ENCODE measurements at regions not wholly inside any gene's neighbourhood (a gene's known extent, or its start where the extent isn't known, plus 50 kb on each side); places are given as distances from the start of the nearest gene placed in this dataset.
"Not testable (repeated sequence)": the region's sequence is repeated elsewhere in the genome, so short reads cannot be mapped to it uniquely, and the experiment has no call there.

DNA sequence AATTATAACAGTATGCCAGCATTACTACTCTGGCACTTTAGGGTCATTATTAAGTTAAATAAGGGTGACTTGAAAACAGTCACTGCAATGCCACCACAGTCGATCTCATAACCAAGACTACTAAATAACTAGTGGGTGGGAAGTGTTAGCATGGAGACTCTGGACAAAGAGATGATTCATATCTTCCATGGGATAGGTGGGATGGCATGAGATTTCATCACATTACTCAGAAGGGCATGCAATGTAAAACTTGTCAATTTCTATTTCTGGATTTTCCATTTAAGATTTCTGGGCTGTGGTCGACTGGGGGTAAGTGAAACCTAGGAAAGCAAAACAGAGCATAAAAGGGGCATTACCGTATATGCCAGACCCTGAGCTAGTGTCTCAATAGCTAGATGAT lies 538.9 kb upstream of the GRM7 start:
- Histone ChIP-seq H3K36me3 (replicated peaks in 1 of 2; ENCODE audit: control insufficient read depth in 2 of 2, insufficient read depth in 2 of 2, low read length in 2 of 2) (no peaks in the 10 kb centered on the region), H2BK5ac (ENCODE audit: low read length) (no peak overlapping the region), H3K4me1 (ENCODE audit: control insufficient read depth in 2 of 2, insufficient read depth in 1 of 2, low read depth in 1 of 2, low read length in 2 of 2) (no peaks in the 10 kb centered on the region), H3K4me3 (ENCODE audit: low read length in 2 of 2) (no peak overlapping the region), H3K27me3 (ENCODE audit: control insufficient read depth in 3 of 3, insufficient read depth in 3 of 3, low read depth in 1 of 3, low read length in 3 of 3) (no peaks in the 10 kb centered on the region), H2BK120ac (ENCODE audit: low read depth, low read length) (no peak overlapping the region), H2AFZ (ENCODE audit: low read length) (no peak overlapping the region), H3K9ac (ENCODE audit: low read depth, low read length, poor library complexity) (no peak overlapping the region), H3K9me3 (replicated peaks in 1 of 2; ENCODE audit: control insufficient read depth in 2 of 2, insufficient read depth in 1 of 2, low read depth in 1 of 2, low read length in 2 of 2) (no peaks in the 10 kb centered on the region), H3K79me1 (ENCODE audit: low read depth, low read length) (no peaks in the 10 kb centered on the region), H4K91ac (ENCODE audit: low read depth, low read length, poor library complexity) (no peak overlapping the region), H3K4ac (ENCODE audit: low read length) (no peak overlapping the region), H3K27ac (replicated peaks; ENCODE audit: low read length) (no peak overlapping the region), H2BK12ac (ENCODE audit: low read length) (no peak overlapping the region), H3K4me2 (ENCODE audit: insufficient read depth, low read length, poor library complexity, severe bottlenecking) (no peak overlapping the region), H3K18ac (ENCODE audit: low read length) (no peak overlapping the region), H4K8ac (ENCODE audit: low read depth, low read length) (no peak overlapping the region), H2AK5ac (ENCODE audit: low read depth, low read length) (no peak overlapping the region), H3K14ac (ENCODE audit: low read length) (no peak overlapping the region), H3K23ac (ENCODE audit: low read depth, low read length, poor library complexity) (no peak overlapping the region), H2BK15ac (ENCODE audit: low read length) (no peak overlapping the region)
- no CpG with 5 or more reads among the region's 3 CpGs for WGBS, 2 donors (ENCODE audit: extremely low coverage in 2 of 2, insufficient read length in 2 of 2, insufficient replicate concordance in 1 of 2)
- no peak for DNase-seq (ENCODE audit: low spot score)

- no peak overlapping the region for H3K27ac ChIP-seq (replicated peaks; ENCODE audit: low read length)
- H3K4me2 ChIP-seq (ENCODE audit: insufficient read depth, low read length, poor library complexity, severe bottlenecking), result no peak overlapping the region
- no peak overlapping the region for H2BK5ac ChIP-seq (ENCODE audit: low read length)
- no peak overlapping the region for H2AK5ac ChIP-seq (ENCODE audit: low read depth, low read length)
- no peak overlapping the region for H3K4me3 ChIP-seq (ENCODE audit: low read length in 2 of 2)
- H4K8ac ChIP-seq (ENCODE audit: low read depth, low read length), result no peak overlapping the region
- no peaks in the 10 kb centered on the region for H3K27me3 ChIP-seq (ENCODE audit: control insufficient read depth in 3 of 3, insufficient read depth in 3 of 3, low read depth in 1 of 3, low read length in 3 of 3)
- no peaks in the 10 kb centered on the region for H3K36me3 ChIP-seq (replicated peaks in 1 of 2; ENCODE audit: control insufficient read depth in 2 of 2, insufficient read depth in 2 of 2, low read length in 2 of 2)
- H3K79me1 ChIP-seq (ENCODE audit: low read depth, low read length), result no peaks in the 10 kb centered on the region
- H4K91ac ChIP-seq (ENCODE audit: low read depth, low read length, poor library complexity), result no peak overlapping the region
- H3K14ac ChIP-seq (ENCODE audit: low read length), result no peak overlapping the region
- peak overlapping the region; percentile 52 for H2AFZ ChIP-seq (ENCODE audit: low read length)
- H2BK12ac ChIP-seq (ENCODE audit: low read length), result no peak overlapping the region
- no peak overlapping the region for H2BK15ac ChIP-seq (ENCODE audit: low read length)
- no peak overlapping the region for H2BK120ac ChIP-seq (ENCODE audit: low read depth, low read length)
- no peak overlapping the region for H3K23ac ChIP-seq (ENCODE audit: low read depth, low read length, poor library complexity)
- H3K4me1 ChIP-seq (ENCODE audit: control insufficient read depth in 2 of 2, insufficient read depth in 1 of 2, low read depth in 1 of 2, low read length in 2 of 2), result no peaks in the 10 kb centered on the region
- H3K18ac ChIP-seq (ENCODE audit: low read length), result no peak overlapping the region
- peak; percentile 1 for DNase-seq (ENCODE audit: low spot score)
- WGBS, 2 donors (ENCODE audit: extremely low coverage in 2 of 2, insufficient read length in 2 of 2, insufficient replicate concordance in 1 of 2), result no CpG with 5 or more reads among the region's 6 CpGs
- H3K9me3 ChIP-seq (replicated peaks in 1 of 2; ENCODE audit: control insufficient read depth in 2 of 2, insufficient read depth in 1 of 2, low read depth in 1 of 2, low read length in 2 of 2), result no peaks in the 10 kb centered on the region
- H3K4ac ChIP-seq (ENCODE audit: low read length), result no peak overlapping the region
- H3K9ac ChIP-seq (ENCODE audit: low read depth, low read length, poor library complexity), result no peak overlapping the region
These were observed 534.1 kb upstream of the GRM7 start for GRCh38 chr3:6326771-6327170.

DNA sequence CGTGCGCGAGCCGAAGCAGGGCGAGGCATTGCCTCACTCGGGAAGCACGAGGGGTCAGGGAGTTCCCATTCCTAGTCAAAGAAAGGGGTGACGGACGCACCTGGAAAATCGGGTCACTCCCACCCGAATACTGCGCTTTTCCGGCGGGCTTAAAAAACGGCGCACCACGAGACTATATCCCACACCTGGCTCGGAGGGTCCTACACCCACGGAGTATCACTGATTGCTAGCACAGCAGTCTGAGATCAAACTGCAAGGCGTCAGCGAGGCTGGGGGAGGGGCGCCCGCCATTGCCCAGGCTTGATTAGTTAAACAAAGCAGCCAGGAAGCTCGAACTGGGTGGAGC lies 520.0 kb upstream of the GRM7 start:
- not testable (repeated sequence) for H3K18ac ChIP-seq (ENCODE audit: low read length); H3K4ac ChIP-seq (ENCODE audit: low read length); H2BK12ac ChIP-seq (ENCODE audit: low read length)

GRCh38 chr3:6351752-6352151 lies 509.2 kb upstream of the GRM7 start:
- Histone ChIP-seq H3K4me2 (ENCODE audit: insufficient read depth, low read length, poor library complexity, severe bottlenecking) (no peak overlapping the region), H3K4ac (ENCODE audit: low read length) (no peak overlapping the region), H3K79me1 (ENCODE audit: low read depth, low read length) (no peaks in the 10 kb centered on the region), H3K4me3 (ENCODE audit: low read length in 2 of 2) (no peak overlapping the region), H2BK5ac (ENCODE audit: low read length) (no peak overlapping the region), H4K91ac (ENCODE audit: low read depth, low read length, poor library complexity) (no peak overlapping the region), H2AK5ac (ENCODE audit: low read depth, low read length) (no peak overlapping the region), H3K14ac (ENCODE audit: low read length) (no peak overlapping the region), H2AFZ (ENCODE audit: low read length) (no peak overlapping the region), H4K8ac (ENCODE audit: low read depth, low read length) (no peak overlapping the region), H3K27ac (replicated peaks; ENCODE audit: low read length) (no peak overlapping the region), H3K18ac (ENCODE audit: low read length) (no peak overlapping the region), H2BK12ac (ENCODE audit: low read length) (no peak overlapping the region), H3K4me1 (ENCODE audit: control insufficient read depth in 2 of 2, insufficient read depth in 1 of 2, low read depth in 1 of 2, low read length in 2 of 2) (no peaks in the 10 kb centered on the region), H2BK15ac (ENCODE audit: low read length) (no peak overlapping the region), H2BK120ac (ENCODE audit: low read depth, low read length) (no peak overlapping the region), H3K36me3 (replicated peaks in 1 of 2; ENCODE audit: control insufficient read depth in 2 of 2, insufficient read depth in 2 of 2, low read length in 2 of 2) (no peaks in the 10 kb centered on the region), H3K23ac (ENCODE audit: low read depth, low read length, poor library complexity) (no peak overlapping the region), H3K9ac (ENCODE audit: low read depth, low read length, poor library complexity) (no peak overlapping the region), H3K9me3 (replicated peaks in 1 of 2; ENCODE audit: control insufficient read depth in 2 of 2, insufficient read depth in 1 of 2, low read depth in 1 of 2, low read length in 2 of 2) (no peaks in the 10 kb centered on the region), H3K27me3 (ENCODE audit: control insufficient read depth in 3 of 3, insufficient read depth in 3 of 3, low read depth in 1 of 3, low read length in 3 of 3) (no peaks in the 10 kb centered on the region)
- no CpG with 5 or more reads among the region's 3 CpGs for WGBS, 2 donors (ENCODE audit: extremely low coverage in 2 of 2, insufficient read length in 2 of 2, insufficient replicate concordance in 1 of 2)
- no peak for DNase-seq (ENCODE audit: low spot score)

More for the DNA sequence above, 520.0 kb upstream of the GRM7 start:
- not testable (repeated sequence) for H3K23ac ChIP-seq (ENCODE audit: low read depth, low read length, poor library complexity); H3K79me1 ChIP-seq (ENCODE audit: low read depth, low read length); H2BK15ac ChIP-seq (ENCODE audit: low read length); H2BK5ac ChIP-seq (ENCODE audit: low read length); H3K9ac ChIP-seq (ENCODE audit: low read depth, low read length, poor library complexity); H3K9me3 ChIP-seq (replicated peaks in 1 of 2; ENCODE audit: control insufficient read depth in 2 of 2, insufficient read depth in 1 of 2, low read depth in 1 of 2, low read length in 2 of 2); H2AFZ ChIP-seq (ENCODE audit: low read length); H3K36me3 ChIP-seq (replicated peaks in 1 of 2; ENCODE audit: control insufficient read depth in 2 of 2, insufficient read depth in 2 of 2, low read length in 2 of 2); H2AK5ac ChIP-seq (ENCODE audit: low read depth, low read length); H3K4me3 ChIP-seq (ENCODE audit: low read length in 2 of 2); H2BK120ac ChIP-seq (ENCODE audit: low read depth, low read length); DNase-seq (ENCODE audit: low spot score); H3K14ac ChIP-seq (ENCODE audit: low read length); H4K91ac ChIP-seq (ENCODE audit: low read depth, low read length, poor library complexity); H3K4me1 ChIP-seq (ENCODE audit: control insufficient read depth in 2 of 2, insufficient read depth in 1 of 2, low read depth in 1 of 2, low read length in 2 of 2); H3K27me3 ChIP-seq (ENCODE audit: control insufficient read depth in 3 of 3, insufficient read depth in 3 of 3, low read depth in 1 of 3, low read length in 3 of 3); H4K8ac ChIP-seq (ENCODE audit: low read depth, low read length); H3K27ac ChIP-seq (replicated peaks; ENCODE audit: low read length); H3K4me2 ChIP-seq (ENCODE audit: insufficient read depth, low read length, poor library complexity, severe bottlenecking)
- no CpG with 5 or more reads among the region's 24 CpGs for WGBS, 2 donors (ENCODE audit: extremely low coverage in 2 of 2, insufficient read length in 2 of 2, insufficient replicate concordance in 1 of 2)
